GM18909 (cell line): ENCODE measurements at regions not wholly inside any gene's neighbourhood (a gene's known extent, or its start where the extent isn't known, plus 50 kb on each side); places are given as distances from the start of the nearest gene placed in this dataset.

ENCODE experiments used
- ATAC-seq: cut with Tn5 transposase; IDR thresholded peaks from one replicate; pipeline ENCODE4 v1.9.1; 2021; ENCODE audit warnings: mild to moderate bottlenecking; ENCODE audit not compliant: unreplicated experiment, poor library complexity

GRCh38 chr9:113807173-113808061 lies 68.7 kb upstream of the ZNF618 start:
- no peak for ATAC-seq

- ATAC-seq, result no peak
Measured at GRCh38 chr9:113808391-113809358, 67.4 kb upstream of the ZNF618 start.

- ATAC-seq, result no peak
Measured at GRCh38 chr9:113817171-113817570, 58.9 kb upstream of the ZNF618 start.

DNA sequence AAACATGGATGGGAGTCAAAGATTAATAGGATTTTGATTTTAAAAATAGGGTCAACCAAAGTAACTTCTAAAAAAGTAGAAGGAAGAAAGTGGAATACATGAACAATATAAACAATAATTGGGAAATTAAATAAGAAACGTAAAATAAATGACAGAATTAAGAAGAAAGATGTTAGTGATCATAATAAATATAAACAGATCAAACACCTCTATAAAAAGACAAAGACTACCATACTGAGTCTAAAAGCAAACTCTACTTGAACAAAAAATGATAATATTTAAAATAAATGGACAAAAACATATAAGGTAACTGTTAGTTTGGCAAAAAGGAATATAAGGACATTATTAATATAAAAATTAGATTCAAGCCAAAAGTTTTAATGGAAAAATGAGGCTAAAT lies 57.7 kb upstream of the ZNF618 start:
- no peak for ATAC-seq

DNA sequence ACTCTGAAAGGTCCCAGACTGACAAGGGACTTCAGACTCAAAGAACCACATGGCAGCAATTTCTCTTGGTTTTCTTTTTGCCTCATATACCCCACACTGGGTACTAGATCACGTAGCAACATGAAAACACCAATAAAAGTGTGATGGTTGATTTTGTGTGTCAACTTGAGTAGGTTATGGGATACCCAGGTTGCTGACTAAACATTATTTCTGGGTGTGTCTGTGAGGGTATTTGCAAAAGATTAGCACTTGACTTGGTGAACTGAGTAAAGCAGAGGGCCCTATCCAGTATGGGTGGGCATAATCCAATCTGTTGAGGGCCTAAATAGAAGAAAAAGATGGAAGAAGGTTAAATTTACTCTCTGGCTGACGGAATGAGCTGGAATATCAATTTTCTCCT lies 53.8 kb upstream of the ZNF618 start:
- no peak for ATAC-seq

DNA sequence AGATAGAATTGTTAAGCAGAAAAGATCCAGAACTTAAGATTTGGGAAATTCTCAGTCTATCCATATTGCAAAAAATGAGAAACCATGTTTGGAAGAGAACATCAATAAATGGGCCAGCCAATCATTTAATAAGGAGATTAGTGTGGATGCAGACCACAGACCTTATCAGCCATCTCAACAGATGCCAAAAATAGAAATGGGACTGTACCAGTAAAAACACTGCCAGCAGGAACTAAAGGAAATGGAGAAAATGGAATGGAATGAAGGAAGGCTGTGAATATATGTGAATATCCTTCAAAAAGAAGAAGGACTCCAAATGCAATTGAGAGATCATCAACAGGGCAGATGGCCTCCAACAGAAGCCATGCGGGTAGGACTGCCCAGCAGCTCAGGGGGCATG lies 52.7 kb upstream of the ZNF618 start:
- no peak for ATAC-seq
